ENCODE measurements at regions not wholly inside any gene's neighbourhood (a gene's known extent, or its start where the extent isn't known, plus 50 kb on each side); places are given as distances from the start of the nearest gene placed in this dataset.
"Not testable (repeated sequence)": the region's sequence is repeated elsewhere in the genome, so short reads cannot be mapped to it uniquely, and the experiment has no call there.

GRCh38 chrX:123788193-123788592 lies 55.3 kb upstream of the THOC2 start:
- DNase-seq: not testable (repeated sequence)

- DNase-seq: no peak
Observed at GRCh38 chrX:123788744-123789143, 55.9 kb upstream of the THOC2 start.

GRCh38 chrX:123797543-123798447 lies 62.1 kb upstream of the XIAP start:
- DNase-seq: no peak

- DNase-seq: peak; percentile 50 to 90 (median 82)
Observed at GRCh38 chrX:123798706-123799430, 61.0 kb upstream of the XIAP start.

GRCh38 chrX:123801901-123802300 lies 58.0 kb upstream of the XIAP start:
- DNase-seq: no peak

GRCh38 chrX:123803331-123803983 lies 56.4 kb upstream of the XIAP start:
- DNase-seq: peak; percentile 54 to 97 (median 79)

GRCh38 chrX:123803984-123804365 lies 55.9 kb upstream of the XIAP start:
- DNase-seq: not testable (repeated sequence)

- peak in 2 of 3 experiments; percentile 34 to 69 for DNase-seq
Observed at GRCh38 chrX:123807835-123808416, 51.9 kb upstream of the XIAP start.

GRCh38 chrX:123809854-123810375 lies 49.9 kb upstream of the XIAP start:
- no peak for DNase-seq
